ENCODE measurements at regions not wholly inside any gene's neighbourhood (a gene's known extent, or its start where the extent isn't known, plus 50 kb on each side); places are given as distances from the start of the nearest gene placed in this dataset.

DNA sequence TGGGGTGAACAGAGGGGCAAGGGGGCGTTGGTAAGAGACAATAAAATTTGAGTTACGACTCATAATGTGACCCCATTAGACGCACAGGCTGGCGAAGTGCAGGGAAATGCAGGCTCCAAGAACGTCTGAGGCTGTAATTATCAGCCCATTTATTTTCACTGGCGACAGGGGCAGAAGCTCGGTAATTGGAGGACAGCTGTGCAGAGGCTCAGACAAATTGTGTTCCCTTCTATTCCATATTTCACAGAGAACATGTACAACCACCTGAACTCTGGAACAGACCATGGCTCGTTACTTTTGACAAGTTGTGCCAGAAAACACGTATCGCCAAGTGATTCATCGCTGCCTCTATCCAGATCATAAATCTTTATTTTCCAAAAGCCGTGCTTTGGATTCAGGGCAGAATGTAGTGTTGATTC, 137.3 kb upstream of the FRMD4A start:
- intact Hi-C loops (cut with micrococcal nuclease), result no loop called here
- Mint-ChIP-seq H3K9me3 (no peaks in the 10 kb centered on the region), H3K27me3 (ENCODE audit: low read depth in 2 of 2) (peaks cover 36 to 46% of the 10 kb centered on the region in 2 donors), H3K4me1 (no peaks in the 10 kb centered on the region), H3K27ac (no peak overlapping the region), H3K4me3 (no peak overlapping the region), H3K36me3 (no peaks in the 10 kb centered on the region)
- H3K27me3 ChIP-seq (ENCODE audit: control insufficient read depth, insufficient read depth, low read length), result peaks cover 3% of the 10 kb centered on the region
- no peaks in the 10 kb centered on the region for H3K4me1 ChIP-seq (ENCODE audit: control insufficient read depth, insufficient read depth, low read length)
- no peak overlapping the region for H3K4me3 ChIP-seq (ENCODE audit: low read length)
- 70% methylated on average over 9 of the region's 12 CpGs for WGBS (ENCODE audit: insufficient coverage)
- no peak overlapping the region for H3K27ac ChIP-seq (ENCODE audit: low read length)
- DNase-seq (no peak), ATAC-seq (no peak)
- H3K9me3 ChIP-seq (ENCODE audit: control insufficient read depth, insufficient read depth, low read length), result no peaks in the 10 kb centered on the region
- no peaks in the 10 kb centered on the region for H3K36me3 ChIP-seq (ENCODE audit: control insufficient read depth, insufficient read depth, low read length)
- TF ChIP-seq, protein P1, sequence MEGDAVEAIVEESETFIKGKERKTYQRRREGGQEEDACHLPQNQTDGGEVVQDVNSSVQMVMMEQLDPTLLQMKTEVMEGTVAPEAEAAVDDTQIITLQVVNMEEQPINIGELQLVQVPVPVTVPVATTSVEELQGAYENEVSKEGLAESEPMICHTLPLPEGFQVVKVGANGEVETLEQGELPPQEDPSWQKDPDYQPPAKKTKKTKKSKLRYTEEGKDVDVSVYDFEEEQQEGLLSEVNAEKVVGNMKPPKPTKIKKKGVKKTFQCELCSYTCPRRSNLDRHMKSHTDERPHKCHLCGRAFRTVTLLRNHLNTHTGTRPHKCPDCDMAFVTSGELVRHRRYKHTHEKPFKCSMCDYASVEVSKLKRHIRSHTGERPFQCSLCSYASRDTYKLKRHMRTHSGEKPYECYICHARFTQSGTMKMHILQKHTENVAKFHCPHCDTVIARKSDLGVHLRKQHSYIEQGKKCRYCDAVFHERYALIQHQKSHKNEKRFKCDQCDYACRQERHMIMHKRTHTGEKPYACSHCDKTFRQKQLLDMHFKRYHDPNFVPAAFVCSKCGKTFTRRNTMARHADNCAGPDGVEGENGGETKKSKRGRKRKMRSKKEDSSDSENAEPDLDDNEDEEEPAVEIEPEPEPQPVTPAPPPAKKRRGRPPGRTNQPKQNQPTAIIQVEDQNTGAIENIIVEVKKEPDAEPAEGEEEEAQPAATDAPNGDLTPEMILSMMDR (IDR thresholded peaks at IDR 0.05), result no peak

DNA sequence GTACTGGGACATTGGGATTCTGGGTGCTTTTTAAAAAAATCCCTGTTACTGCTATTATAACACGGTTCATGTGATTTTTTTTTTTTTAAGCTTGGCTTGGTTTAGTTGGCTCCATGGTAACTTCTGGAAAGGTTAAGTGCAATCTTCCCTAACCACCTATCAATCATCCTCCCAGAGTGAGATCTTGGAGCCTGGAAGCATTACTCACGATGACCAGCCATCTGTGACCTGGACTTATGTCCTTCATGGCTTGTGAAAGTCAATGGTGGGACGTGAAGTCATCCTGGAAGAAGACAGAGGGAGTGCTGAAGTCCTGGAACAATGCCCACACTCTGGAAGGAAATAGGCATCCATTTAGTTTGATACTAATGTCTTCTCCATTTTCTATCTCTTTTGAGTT, 135.5 kb upstream of the FRMD4A start:
- ATAC-seq (no peak), DNase-seq (no peak)
- Mint-ChIP-seq H3K4me3 (no peak overlapping the region), H3K9me3 (no peaks in the 10 kb centered on the region), H3K4me1 (no peaks in the 10 kb centered on the region), H3K27me3 (ENCODE audit: low read depth in 2 of 2) (peaks cover 36 to 48% of the 10 kb centered on the region in 2 donors), H3K27ac (no peak overlapping the region), H3K36me3 (no peaks in the 10 kb centered on the region)
- intact Hi-C loops (cut with micrococcal nuclease), result no loop called here
- WGBS (ENCODE audit: insufficient coverage), result 78% methylated on average over 2 of the region's 3 CpGs
- no peaks in the 10 kb centered on the region for H3K9me3 ChIP-seq (ENCODE audit: control insufficient read depth, insufficient read depth, low read length)
- H3K27me3 ChIP-seq (ENCODE audit: control insufficient read depth, insufficient read depth, low read length), result no peaks in the 10 kb centered on the region
- no peaks in the 10 kb centered on the region for H3K36me3 ChIP-seq (ENCODE audit: control insufficient read depth, insufficient read depth, low read length)
- H3K4me1 ChIP-seq (ENCODE audit: control insufficient read depth, insufficient read depth, low read length), result no peaks in the 10 kb centered on the region
- no peak overlapping the region for H3K4me3 ChIP-seq (ENCODE audit: low read length)
- TF ChIP-seq, protein P1 (IDR thresholded peaks at IDR 0.05), result no peak
- no peak overlapping the region for H3K27ac ChIP-seq (ENCODE audit: low read length)

GRCh38 chr10:14460447-14460846, 129.7 kb upstream of the FRMD4A start:
- H3K4me1 Mint-ChIP-seq, result peaks cover 0 to 4% of the 10 kb centered on the region in 2 donors
- H3K27me3 ChIP-seq (ENCODE audit: control insufficient read depth, insufficient read depth, low read length), result no peaks in the 10 kb centered on the region
- DNase-seq (no peak), ATAC-seq (no peak)
- no peaks in the 10 kb centered on the region for H3K9me3 ChIP-seq (ENCODE audit: control insufficient read depth, insufficient read depth, low read length)
- H3K36me3 ChIP-seq (ENCODE audit: control insufficient read depth, insufficient read depth, low read length), result no peaks in the 10 kb centered on the region
- H3K4me1 ChIP-seq (ENCODE audit: control insufficient read depth, insufficient read depth, low read length), result no peaks in the 10 kb centered on the region
- no peak overlapping the region for H3K4me3 ChIP-seq (ENCODE audit: low read length)
- H3K27ac Mint-ChIP-seq, result no peak overlapping the region
- no peaks in the 10 kb centered on the region for H3K36me3 Mint-ChIP-seq
- peaks cover 22 to 33% of the 10 kb centered on the region in 2 donors for H3K27me3 Mint-ChIP-seq (ENCODE audit: low read depth in 2 of 2)
- WGBS (ENCODE audit: insufficient coverage), result 100% methylated on average over 1 of the region's 2 CpGs
- TF ChIP-seq, protein P1 (IDR thresholded peaks at IDR 0.05), result no peak
- H3K27ac ChIP-seq (ENCODE audit: low read length), result no peak overlapping the region
- no peaks in the 10 kb centered on the region for H3K9me3 Mint-ChIP-seq
- H3K4me3 Mint-ChIP-seq, result no peak overlapping the region
- intact Hi-C loops (cut with micrococcal nuclease), result no loop called here

- Histone ChIP-seq H3K27me3 (ENCODE audit: control insufficient read depth, insufficient read depth, low read length) (no peaks in the 10 kb centered on the region), H3K36me3 (ENCODE audit: control insufficient read depth, insufficient read depth, low read length) (no peaks in the 10 kb centered on the region), H3K27ac (ENCODE audit: low read length) (no peak overlapping the region), H3K4me1 (ENCODE audit: control insufficient read depth, insufficient read depth, low read length) (no peaks in the 10 kb centered on the region), H3K9me3 (ENCODE audit: control insufficient read depth, insufficient read depth, low read length) (no peaks in the 10 kb centered on the region), H3K4me3 (ENCODE audit: low read length) (no peak overlapping the region)
- DNase-seq (no peak), ATAC-seq (no peak)
- Mint-ChIP-seq H3K4me3 (no peak overlapping the region), H3K27ac (no peak overlapping the region), H3K36me3 (no peaks in the 10 kb centered on the region), H3K9me3 (no peaks in the 10 kb centered on the region), H3K4me1 (peaks cover 0 to 4% of the 10 kb centered on the region in 2 donors), H3K27me3 (ENCODE audit: low read depth in 2 of 2) (peaks cover 22 to 33% of the 10 kb centered on the region in 2 donors)
- TF ChIP-seq, protein P1 (IDR thresholded peaks at IDR 0.05), result no peak
- intact Hi-C loops (cut with micrococcal nuclease), result no loop called here
- 29% methylated on average over 2 of the region's 2 CpGs for WGBS (ENCODE audit: insufficient coverage)
These were observed 128.9 kb upstream of the FRMD4A start for GRCh38 chr10:14459665-14460064.
